ENCODE measurements at regions not wholly inside any gene's neighbourhood (a gene's known extent, or its start where the extent isn't known, plus 50 kb on each side); places are given as distances from the start of the nearest gene placed in this dataset.

DNA sequence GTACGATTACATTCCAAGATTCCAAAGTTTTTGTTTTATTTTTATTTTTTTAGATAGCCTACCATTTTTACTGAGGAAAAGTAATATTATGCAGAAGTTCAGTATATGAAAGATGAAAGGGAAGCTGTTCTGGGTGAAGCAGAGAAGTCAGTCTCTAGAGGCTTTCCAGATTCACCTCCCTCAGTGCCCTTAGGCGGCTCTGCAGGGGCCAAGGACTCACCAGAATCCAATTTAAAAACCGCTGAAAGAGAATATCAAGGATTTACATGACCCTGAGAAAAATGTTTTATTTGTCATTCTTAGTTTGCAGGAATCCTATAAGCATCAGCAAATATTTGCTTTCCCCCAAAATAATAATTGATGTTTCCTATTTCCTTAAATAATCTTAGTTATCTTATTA is 1084.6 kb upstream of the ARRDC3 start:
- no peak for FAIRE-seq
- ChIA-PET CTCF (no interaction called here), POLR2A (no interaction called here)

More for the DNA sequence above, 1084.6 kb upstream of the ARRDC3 start:
- Histone ChIP-seq H3K27me3 (ENCODE audit: control insufficient read depth in 2 of 2, insufficient read depth in 2 of 2, low read length in 2 of 2) (no peaks in the 10 kb centered on the region), H3K27ac (ENCODE audit: insufficient read depth, low read depth, low read length) (no peak overlapping the region), H3K9ac (replicated peaks; ENCODE audit: extremely low read depth, insufficient read depth, low read length) (no peak overlapping the region), H3K9me1 (replicated peaks; ENCODE audit: control insufficient read depth, extremely low read depth, insufficient read depth, low read length) (no peaks in the 10 kb centered on the region), H3K4me3 (replicated peaks in 1 of 3; ENCODE audit: insufficient read depth in 1 of 3, low read depth in 1 of 3, low read length in 3 of 3) (no peak overlapping the region), H3K36me3 (ENCODE audit: control insufficient read depth in 2 of 2, extremely low read depth in 1 of 2, insufficient read depth in 2 of 2, low read length in 2 of 2) (no peaks in the 10 kb centered on the region), H3K9me3 (replicated peaks; ENCODE audit: control insufficient read depth, insufficient read depth, low read length) (no peaks in the 10 kb centered on the region), H4K20me1 (replicated peaks; ENCODE audit: control insufficient read depth, extremely low read depth, insufficient read depth, low read length) (no peaks in the 10 kb centered on the region), H3K79me2 (ENCODE audit: control insufficient read depth, insufficient read depth, low read length) (no peaks in the 10 kb centered on the region), H3K4me2 (ENCODE audit: insufficient read depth, low read length) (no peak overlapping the region), H3K4me1 (ENCODE audit: control insufficient read depth, extremely low read depth, insufficient read depth, low read length) (no peaks in the 10 kb centered on the region), H2AFZ (ENCODE audit: low read depth, low read length) (no peak overlapping the region)
- dilution Hi-C loops (cut with MboI; ENCODE audit: extremely low pct_ligation_motif_present, low sequenced_read_pairs) (no loop called here), intact Hi-C loops (cut with micrococcal nuclease) (no loop called here)
- no peak for TF ChIP-seq POLR2AphosphoS5 (IDR thresholded peaks at IDR 0.05; ENCODE audit: insufficient read depth, low read depth, low read length)
- TF ChIP-seq MAX (IDR thresholded peaks at IDR 0.05; ENCODE audit: insufficient read depth, insufficient read length), result no peak
- TF ChIP-seq FOS (IDR thresholded peaks at IDR 0.05; ENCODE audit: borderline replicate concordance, insufficient read depth, low read length), result no peak
- no peak for TF ChIP-seq GATA2 (IDR thresholded peaks at IDR 0.05; ENCODE audit: insufficient read depth, insufficient read length, low read depth, low read length)
- no peak for TF ChIP-seq CTCF (IDR thresholded peaks at IDR 0.05; ENCODE audit: extremely low read depth in 1 of 2, insufficient read depth in 1 of 2, low read depth in 1 of 2, low read length in 2 of 2)
- TF ChIP-seq EZH2 (IDR thresholded peaks at IDR 0.05; ENCODE audit: borderline replicate concordance, low read depth, low read length, severe bottlenecking), result no peak
- TF ChIP-seq JUN (IDR thresholded peaks at IDR 0.05; ENCODE audit: borderline replicate concordance, insufficient read depth, insufficient read length, low read depth), result no peak
- no peak for TF ChIP-seq POLR2A (IDR thresholded peaks at IDR 0.05; ENCODE audit: low read depth, low read length)
- TF ChIP-seq MYC (IDR thresholded peaks at IDR 0.05; ENCODE audit: low read depth, low read length), result no peak
- DNase-seq (ENCODE audit: low read depth, low spot score), result no peak
- BruUV-seq (replicated peaks), result no TSS peak

Data from endothelial cell of umbilical vein (primary cell).